Glomerular visceral epithelial cell (primary cell): ENCODE measurements at regions not wholly inside any gene's neighbourhood (a gene's known extent, or its start where the extent isn't known, plus 50 kb on each side); places are given as distances from the start of the nearest gene placed in this dataset.

Source experiments
- DNase-seq: peaks from one replicate; pipeline ENCODE4 v3.0.0-alpha.2; 2016; ENCODE audit errors: extremely low spot score

- no peak for DNase-seq
These were observed 109.8 kb upstream of the HNRNPU start for GRCh38 chr1:244974106-244974505.

- DNase-seq: no peak
These were observed 107.3 kb upstream of the HNRNPU start for GRCh38 chr1:244971552-244972216.

GRCh38 chr1:244970744-244971551 is 106.6 kb upstream of the HNRNPU start:
- DNase-seq: peak; percentile 99

GRCh38 chr1:244970236-244970743 is 105.9 kb upstream of the HNRNPU start:
- DNase-seq: peak; percentile 83

GRCh38 chr1:244969355-244970235 is 105.3 kb upstream of the HNRNPU start:
- DNase-seq: peak; percentile 87

GRCh38 chr1:244968881-244969280 is 104.5 kb upstream of the HNRNPU start:
- no peak for DNase-seq

- DNase-seq: no peak
These were observed 104.1 kb upstream of the HNRNPU start for GRCh38 chr1:244968471-244968871.

- no peak for DNase-seq
These were observed 102.8 kb upstream of the HNRNPU start for GRCh38 chr1:244967159-244967558.

- DNase-seq: no peak
These were observed 101.1 kb upstream of the HNRNPU start for GRCh38 chr1:244965185-244966030.

- DNase-seq: peak; percentile 61
These were observed 100.0 kb upstream of the HNRNPU start for GRCh38 chr1:244964112-244964971.

GRCh38 chr1:244963231-244963826 is 99.0 kb upstream of the HNRNPU start:
- DNase-seq: no peak

GRCh38 chr1:244962130-244962529 is 97.8 kb upstream of the HNRNPU start:
- DNase-seq: no peak

- DNase-seq: no peak
These were observed 96.6 kb upstream of the HNRNPU start for GRCh38 chr1:244960904-244961303.

GRCh38 chr1:244958593-244958992 is 94.2 kb upstream of the HNRNPU start:
- DNase-seq: no peak

- no peak for DNase-seq
These were observed 93.2 kb upstream of the HNRNPU start for GRCh38 chr1:244957525-244957924.

GRCh38 chr1:244957122-244957521 is 92.8 kb upstream of the HNRNPU start:
- no peak for DNase-seq

- DNase-seq: no peak
These were observed 91.3 kb upstream of the HNRNPU start for GRCh38 chr1:244955661-244956060.

GRCh38 chr1:244954359-244954758 is 90.0 kb upstream of the HNRNPU start:
- DNase-seq: no peak

- no peak for DNase-seq
These were observed 89.6 kb upstream of the HNRNPU start for GRCh38 chr1:244953901-244954300.

GRCh38 chr1:244952940-244953339 is 88.6 kb upstream of the HNRNPU start:
- DNase-seq: peak; percentile 68
